ENCODE measurements at regions not wholly inside any gene's neighbourhood (a gene's known extent, or its start where the extent isn't known, plus 50 kb on each side); places are given as distances from the start of the nearest gene placed in this dataset.

DNA sequence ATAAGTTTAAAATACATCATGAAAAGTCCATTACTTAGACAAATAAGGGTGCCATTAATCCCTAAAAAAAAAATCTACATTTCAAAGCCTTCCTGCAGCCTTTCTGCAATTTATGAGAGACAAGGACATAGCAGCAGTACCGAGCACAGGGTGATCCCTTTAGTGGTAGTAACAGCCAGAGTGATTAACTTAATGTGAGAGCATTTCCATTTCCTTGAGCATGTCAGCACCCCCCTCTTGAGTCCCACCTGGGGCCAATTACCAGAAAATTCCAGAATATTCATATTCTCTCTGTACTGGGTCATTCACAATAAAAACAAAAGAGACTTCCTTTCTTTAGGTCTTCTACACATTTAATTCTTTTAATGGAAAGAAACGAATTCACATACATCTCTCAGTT, 546.9 kb upstream of the CCDC54 start:
- H3K4me3 ChIP-seq (replicated peaks; ENCODE audit: low read depth, low read length), result no peak overlapping the region
- TF ChIP-seq, protein P1, sequence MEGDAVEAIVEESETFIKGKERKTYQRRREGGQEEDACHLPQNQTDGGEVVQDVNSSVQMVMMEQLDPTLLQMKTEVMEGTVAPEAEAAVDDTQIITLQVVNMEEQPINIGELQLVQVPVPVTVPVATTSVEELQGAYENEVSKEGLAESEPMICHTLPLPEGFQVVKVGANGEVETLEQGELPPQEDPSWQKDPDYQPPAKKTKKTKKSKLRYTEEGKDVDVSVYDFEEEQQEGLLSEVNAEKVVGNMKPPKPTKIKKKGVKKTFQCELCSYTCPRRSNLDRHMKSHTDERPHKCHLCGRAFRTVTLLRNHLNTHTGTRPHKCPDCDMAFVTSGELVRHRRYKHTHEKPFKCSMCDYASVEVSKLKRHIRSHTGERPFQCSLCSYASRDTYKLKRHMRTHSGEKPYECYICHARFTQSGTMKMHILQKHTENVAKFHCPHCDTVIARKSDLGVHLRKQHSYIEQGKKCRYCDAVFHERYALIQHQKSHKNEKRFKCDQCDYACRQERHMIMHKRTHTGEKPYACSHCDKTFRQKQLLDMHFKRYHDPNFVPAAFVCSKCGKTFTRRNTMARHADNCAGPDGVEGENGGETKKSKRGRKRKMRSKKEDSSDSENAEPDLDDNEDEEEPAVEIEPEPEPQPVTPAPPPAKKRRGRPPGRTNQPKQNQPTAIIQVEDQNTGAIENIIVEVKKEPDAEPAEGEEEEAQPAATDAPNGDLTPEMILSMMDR (IDR thresholded peaks at IDR 0.05; ENCODE audit: low read depth, low read length, missing control alignments), result no peak
- DNase-seq (ENCODE audit: extremely low read depth, low read depth), result no peak

DNA sequence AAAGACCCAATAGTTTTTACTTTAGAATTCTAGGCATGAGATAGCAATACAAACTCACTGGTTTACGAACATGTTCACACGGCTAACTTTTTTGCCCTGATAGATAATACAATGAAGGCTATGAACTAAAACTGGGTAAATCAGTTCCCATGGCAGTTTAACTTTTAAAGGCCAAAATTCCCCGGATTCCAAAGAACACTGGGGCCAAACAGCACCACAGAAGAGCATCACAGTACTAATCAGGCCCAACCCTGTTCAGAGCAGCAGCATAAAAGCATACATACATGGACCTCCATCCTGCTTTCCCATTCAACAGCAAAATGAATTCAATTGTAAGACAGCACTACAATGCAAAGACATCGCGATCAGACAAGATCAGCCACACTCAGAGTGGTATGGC, 540.3 kb upstream of the CCDC54 start:
- TF ChIP-seq, protein P1 (IDR thresholded peaks at IDR 0.05; ENCODE audit: low read depth, low read length, missing control alignments), result no peak
- H3K4me3 ChIP-seq (replicated peaks; ENCODE audit: low read depth, low read length), result no peak overlapping the region
- DNase-seq (ENCODE audit: extremely low read depth, low read depth), result no peak

DNA sequence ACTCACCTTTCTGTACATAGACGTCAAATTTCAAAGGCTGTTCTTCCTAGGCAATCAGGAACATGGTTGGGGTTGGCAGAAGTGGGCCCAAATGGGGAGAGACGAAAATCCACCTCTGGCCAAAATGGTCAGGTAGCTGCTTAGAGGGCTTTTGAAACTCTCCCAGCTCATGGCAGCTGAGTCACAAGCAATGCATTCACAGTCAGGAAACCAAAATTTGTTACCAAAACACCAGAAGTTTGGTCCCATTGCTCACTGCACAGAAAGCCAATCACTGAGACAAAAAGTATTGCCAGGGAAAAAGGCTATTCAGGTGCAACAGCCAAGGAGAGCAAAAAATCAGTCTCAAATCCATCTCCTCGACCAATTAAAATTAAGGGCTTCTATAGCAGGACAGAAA, 539.6 kb upstream of the CCDC54 start:
- TF ChIP-seq, protein P1 (IDR thresholded peaks at IDR 0.05; ENCODE audit: low read depth, low read length, missing control alignments), result no peak
- no peak for DNase-seq (ENCODE audit: extremely low read depth, low read depth)
- H3K4me3 ChIP-seq (replicated peaks; ENCODE audit: low read depth, low read length), result no peak overlapping the region

DNA sequence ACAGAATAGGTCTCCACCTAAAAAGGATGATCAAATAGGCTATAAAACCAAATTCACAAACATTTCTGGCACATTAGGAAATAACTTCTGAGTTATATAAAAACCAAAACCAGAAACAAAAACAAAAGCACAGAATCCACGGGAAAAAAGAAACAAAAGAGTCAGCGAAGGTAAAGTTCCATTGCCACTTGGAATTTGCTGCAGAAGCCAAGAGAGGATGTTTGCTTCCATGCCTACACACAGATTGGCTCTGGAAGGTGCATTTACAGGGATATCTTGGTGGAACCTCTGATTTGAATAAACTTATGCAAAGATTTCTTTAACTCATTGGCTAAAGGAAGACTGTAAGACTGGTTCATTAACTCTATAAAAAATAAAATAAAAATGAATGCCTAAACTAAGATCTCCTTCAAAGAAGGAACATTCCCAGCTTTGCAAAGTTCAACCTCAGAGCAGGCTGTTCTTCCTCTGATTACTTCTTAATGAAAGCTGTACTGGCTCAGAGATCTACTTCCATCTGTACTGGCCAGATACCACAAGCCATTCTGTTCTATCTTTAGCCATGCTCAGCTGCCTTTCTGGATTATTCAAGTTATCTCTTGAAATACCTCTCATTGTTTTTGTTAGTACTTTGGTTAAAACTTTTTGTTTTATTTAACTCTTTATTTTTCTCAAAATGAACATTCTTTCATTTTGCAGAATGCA, 537.5 kb upstream of the CCDC54 start:
- TF ChIP-seq, protein P1 (IDR thresholded peaks at IDR 0.05; ENCODE audit: low read depth, low read length, missing control alignments), result no peak
- no peak overlapping the region for H3K4me3 ChIP-seq (replicated peaks; ENCODE audit: low read depth, low read length)
- DNase-seq (ENCODE audit: extremely low read depth, low read depth), result no peak

DNA sequence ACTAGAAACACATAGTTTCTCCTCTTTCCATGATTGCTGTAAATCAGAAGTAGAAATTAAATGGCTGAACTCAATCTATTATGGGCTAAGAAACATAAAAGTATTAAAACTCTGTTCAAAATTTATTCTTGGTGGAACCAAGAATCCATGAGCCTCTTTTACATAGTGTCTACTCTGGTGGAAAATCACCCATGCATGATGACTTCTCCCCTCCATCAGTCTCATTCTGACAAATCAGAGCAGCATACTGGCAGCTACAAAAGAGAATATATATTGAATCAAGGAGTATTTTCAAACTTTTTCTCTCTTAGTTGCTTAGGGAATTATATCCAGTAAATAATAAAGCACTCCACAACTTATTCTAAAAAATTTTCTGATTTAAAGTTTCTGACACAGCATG, 536.9 kb upstream of the CCDC54 start:
- H3K4me3 ChIP-seq (replicated peaks; ENCODE audit: low read depth, low read length), result no peak overlapping the region
- TF ChIP-seq, protein P1 (IDR thresholded peaks at IDR 0.05; ENCODE audit: low read depth, low read length, missing control alignments), result no peak
- DNase-seq (ENCODE audit: extremely low read depth, low read depth), result no peak

DNA sequence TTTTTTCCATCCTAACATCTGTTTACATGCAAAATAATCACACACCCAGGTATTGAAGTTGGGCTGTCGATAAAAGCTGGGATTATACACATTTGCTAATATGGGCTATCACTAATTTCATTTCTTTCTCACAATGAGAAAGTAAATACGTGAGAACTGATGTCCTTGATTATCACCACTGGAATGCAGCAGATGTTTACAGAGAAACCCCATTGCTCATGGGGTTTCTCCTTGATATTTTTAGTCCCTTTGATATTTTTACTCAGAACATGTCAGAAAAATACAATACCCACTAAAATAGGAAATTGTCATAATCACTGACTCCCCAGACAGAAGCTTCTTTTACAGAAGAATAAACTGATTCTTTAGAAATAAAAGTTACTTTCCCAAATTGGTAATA, 535.1 kb upstream of the CCDC54 start:
- DNase-seq (ENCODE audit: extremely low read depth, low read depth), result no peak
- TF ChIP-seq, protein P1 (IDR thresholded peaks at IDR 0.05; ENCODE audit: low read depth, low read length, missing control alignments), result no peak
- H3K4me3 ChIP-seq (replicated peaks; ENCODE audit: low read depth, low read length), result no peak overlapping the region

DNA sequence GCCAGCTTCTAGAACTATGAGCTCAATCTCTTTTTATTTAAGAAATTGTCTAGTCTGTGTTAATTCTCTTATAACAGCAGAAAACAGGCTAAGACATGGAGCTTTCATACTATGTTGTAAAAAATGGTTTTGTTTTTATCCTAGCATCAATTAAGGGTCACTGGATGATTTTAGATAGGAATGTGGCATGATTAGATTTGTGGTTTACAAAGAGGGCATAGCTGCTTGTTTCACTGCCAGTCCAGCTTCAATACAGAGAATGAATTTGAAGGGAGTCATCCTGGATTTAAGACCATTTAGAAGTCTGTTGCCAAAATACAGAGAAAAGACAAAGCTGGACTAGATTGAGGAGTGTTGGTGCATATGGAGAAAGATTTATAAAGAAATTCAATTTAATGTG, 532.6 kb upstream of the CCDC54 start:
- no peak for DNase-seq (ENCODE audit: extremely low read depth, low read depth)
- TF ChIP-seq, protein P1 (IDR thresholded peaks at IDR 0.05; ENCODE audit: low read depth, low read length, missing control alignments), result no peak
- no peak overlapping the region for H3K4me3 ChIP-seq (replicated peaks; ENCODE audit: low read depth, low read length)

All from HFF-Myc (cell line).